K562 (cell line): ENCODE measurements at regions not wholly inside any gene's neighbourhood (a gene's known extent, or its start where the extent isn't known, plus 50 kb on each side); places are given as distances from the start of the nearest gene placed in this dataset.

Source experiments
- EGR1 ChIP-seq: fragments of 450-650 bp; conservative IDR thresholded peaks from 2 replicates; pipeline ENCODE4 v1.6.1; 2017; ENCODE audit warnings: mild to moderate bottlenecking
- NCOA6 ChIP-seq: fragments of 450-650 bp; IDR thresholded peaks from 2 replicates; pipeline ENCODE4 v1.6.1; 2017; ENCODE audit warnings: mild to moderate bottlenecking

DNA sequence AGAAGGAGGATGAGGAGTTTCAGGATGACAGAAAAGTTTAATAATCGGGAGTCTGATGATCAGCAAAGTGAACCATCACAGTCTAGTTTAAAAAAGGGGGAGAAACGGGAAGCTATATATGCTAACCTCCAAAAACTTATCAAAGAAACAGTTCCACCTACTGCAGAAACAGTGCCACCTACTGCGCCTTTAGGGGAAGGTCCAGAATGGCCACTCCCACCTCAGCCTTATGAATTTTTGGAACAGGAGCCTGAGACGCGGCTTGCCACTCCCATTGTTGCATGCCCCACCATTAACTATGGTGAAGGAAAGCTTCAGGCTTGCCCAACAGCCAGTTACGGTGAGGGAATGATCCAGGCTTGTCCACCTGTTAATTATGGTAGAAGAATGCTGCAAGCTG is 929.0 kb downstream of the SLITRK6 start:
- TF ChIP-seq EGR1, result no peak
- no peak for TF ChIP-seq NCOA6
